Fibroblast of the conjunctiva (primary cell): ENCODE measurements at regions not wholly inside any gene's neighbourhood (a gene's known extent, or its start where the extent isn't known, plus 50 kb on each side); places are given as distances from the start of the nearest gene placed in this dataset.

Source experiments
- DNase-seq: peaks from one replicate; pipeline ENCODE4 v3.0.0-alpha.2; 2010; ENCODE audit warnings: low read depth

DNA sequence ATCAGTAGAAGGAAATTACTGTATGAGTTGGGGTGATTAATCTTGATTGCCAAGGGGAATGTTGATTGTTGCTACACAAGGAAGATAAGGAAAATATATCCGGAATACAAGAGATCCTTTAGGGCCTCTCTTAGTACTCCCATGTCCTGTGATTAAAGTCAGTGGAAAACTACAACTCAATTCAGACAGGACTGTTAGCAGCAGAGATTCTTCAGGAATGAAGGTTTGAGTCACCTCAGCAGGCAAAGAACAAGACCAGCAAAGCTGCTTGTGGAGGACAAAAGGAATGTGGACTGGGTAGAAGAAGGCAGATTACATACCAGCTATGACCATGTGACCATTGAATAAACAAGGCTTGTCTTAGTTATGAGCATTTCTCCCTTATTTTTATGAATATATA lies 478.2 kb downstream of the BUD13 start:
- DNase-seq, result no peak

DNA sequence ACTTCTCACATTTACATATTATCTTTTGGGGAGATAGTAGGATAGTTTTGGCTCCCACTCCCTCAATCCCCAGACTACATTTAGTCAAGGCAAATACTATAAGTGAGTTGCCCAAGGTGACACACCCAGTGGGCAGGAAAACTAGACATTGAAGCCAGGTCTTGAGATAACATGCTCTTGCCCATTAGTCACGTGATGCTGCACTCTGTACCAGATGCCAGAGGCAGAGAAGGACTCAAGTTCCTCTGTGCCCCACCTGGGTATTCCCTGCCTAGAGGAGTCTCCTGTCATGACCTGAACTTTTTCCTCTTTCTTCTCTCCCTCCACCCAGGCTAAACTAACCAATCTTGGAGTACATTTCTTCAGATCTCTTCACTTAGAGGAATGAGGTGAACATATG lies 484.9 kb downstream of the BUD13 start:
- no peak for DNase-seq

DNA sequence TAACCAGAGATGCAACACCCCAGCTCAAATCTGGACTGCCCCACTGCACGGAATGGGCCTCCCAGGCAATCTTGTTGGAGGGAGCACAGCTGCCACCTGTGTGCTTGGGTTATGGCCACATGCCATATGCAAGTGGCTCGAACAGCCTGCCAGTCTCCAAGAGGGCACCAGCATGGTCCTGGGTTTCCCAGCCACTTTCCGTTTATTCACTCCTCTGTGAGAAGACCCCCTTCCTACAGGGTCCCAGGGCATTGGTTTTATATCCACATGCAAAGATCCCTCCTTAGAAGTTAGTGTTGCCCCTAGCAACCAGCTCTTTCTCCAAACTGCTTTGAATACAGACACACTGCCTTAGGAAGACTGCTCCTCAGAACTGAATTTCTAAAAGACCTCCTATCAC lies 487.8 kb downstream of the BUD13 start:
- DNase-seq, result no peak

DNA sequence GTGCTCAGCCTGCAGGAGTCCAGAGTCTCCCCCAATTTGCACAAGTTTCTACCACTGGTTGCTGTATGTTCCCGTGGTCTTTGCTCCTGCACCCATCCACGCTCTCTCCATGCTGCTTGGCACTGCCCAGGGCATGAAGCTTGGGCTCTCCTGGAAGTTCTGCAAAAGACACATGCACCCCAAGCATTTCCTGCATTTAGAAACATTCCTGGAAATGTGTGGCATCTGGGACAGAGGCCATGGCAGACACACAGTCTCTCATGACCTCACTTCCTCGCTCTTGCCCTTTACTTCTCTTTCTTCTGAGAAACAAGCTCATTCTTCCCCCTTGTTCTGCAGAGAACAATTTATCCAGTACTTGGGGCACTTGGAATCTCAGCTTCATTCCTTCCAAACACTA lies 489.5 kb downstream of the BUD13 start:
- DNase-seq, result no peak

DNA sequence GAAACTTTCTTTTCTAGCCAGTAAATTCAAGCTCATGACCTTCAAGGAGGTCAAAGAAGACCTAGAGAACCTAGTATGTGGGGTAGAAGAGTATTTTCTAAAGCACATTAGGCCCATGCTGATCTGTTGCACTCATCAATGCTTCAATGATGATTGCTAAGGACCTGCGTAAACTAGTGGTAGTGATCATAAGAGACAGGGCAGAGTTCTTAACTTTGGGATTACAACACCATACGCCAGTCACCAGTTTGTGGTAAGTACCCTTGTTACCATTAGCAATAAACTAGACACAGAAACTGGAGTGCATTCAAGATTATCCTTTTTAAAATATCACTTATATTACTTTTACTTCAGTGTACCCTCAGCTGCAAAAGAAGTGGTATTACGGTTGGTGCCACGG lies 490.3 kb downstream of the BUD13 start:
- DNase-seq, result no peak

DNA sequence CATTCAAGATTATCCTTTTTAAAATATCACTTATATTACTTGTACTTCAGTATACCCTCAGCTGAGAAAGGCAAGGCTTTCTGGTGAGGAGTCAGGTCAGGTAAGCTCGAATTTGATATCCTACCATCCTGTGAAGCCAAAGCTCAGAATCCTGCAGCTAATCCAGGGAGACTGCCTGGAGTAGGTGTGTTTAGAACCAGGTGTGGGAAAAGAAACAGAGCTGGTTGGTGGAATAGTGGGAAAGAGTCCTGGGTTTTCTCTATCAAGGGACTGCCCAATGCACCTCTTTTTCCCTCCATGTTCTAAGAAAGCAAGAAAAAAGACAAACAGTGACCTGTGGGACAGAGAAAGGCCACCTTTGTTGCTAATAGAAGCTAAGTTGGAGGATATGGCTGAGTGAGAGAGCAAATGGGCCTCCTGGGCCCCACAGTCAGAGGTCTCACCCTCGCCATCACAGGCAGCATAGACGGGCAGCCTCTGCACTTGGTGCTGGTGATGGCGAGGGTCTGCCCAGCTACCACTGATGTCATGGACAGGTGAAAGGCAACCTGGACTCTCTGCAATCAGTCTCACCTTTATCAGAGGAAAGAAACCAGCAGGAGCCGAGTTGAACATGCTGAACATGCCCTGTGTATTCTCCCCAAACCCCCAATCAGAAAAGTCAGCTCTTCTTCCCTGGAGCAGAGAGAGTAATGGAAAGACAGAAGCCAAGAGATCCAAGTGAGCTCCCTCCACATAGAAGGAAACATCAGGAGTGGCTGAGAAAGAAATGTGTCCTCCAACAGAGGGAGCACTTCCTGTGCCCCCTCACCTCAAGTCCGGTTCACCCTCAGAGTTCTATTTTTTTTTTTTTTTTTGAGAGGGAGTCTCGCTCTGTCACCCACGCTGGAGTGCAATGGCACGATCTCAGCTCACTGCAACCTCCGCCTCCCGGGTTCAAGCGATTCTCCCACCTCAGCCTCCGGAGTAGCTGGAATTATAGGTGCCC lies 491.3 kb downstream of the BUD13 start:
- DNase-seq, result no peak

DNA sequence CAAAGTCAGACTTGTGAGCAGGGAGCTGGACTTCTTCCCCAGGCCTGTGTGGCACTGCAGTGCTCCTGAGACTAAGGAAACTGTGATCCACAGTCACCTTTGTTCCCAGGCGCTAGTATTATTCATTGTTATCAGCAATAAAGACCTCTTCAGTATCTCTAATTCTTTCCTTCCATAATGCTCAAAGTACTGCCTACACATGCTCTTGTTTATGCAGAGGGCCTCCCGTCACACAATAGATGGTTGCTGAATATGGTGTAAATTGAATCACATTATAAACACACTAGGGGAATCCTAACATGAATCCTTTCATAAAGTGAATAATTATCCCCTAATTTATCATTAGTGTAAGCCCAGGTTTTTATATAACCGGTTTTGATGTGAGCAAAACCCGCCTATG lies 493.3 kb downstream of the BUD13 start:
- DNase-seq, result no peak

DNA sequence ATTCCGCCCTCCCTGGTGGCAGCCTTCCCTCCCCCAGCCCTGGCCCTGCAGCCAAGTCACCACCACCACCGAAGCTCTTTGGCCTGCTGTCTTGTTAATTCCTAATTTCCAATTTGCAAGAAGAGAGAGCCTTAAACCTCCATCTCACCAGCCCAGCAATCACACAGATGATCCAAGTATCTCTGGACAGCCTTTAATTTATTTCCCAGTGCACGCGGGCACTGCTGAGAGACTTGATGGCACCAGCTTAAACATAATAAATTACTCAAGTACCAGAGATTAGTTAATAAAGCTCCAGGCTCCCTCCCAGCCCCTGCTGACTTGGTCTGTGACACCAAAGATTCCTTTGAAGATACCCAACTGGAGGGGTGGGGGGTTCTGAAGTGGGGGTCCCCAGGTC lies 494.7 kb downstream of the BUD13 start:
- DNase-seq, result no peak

DNA sequence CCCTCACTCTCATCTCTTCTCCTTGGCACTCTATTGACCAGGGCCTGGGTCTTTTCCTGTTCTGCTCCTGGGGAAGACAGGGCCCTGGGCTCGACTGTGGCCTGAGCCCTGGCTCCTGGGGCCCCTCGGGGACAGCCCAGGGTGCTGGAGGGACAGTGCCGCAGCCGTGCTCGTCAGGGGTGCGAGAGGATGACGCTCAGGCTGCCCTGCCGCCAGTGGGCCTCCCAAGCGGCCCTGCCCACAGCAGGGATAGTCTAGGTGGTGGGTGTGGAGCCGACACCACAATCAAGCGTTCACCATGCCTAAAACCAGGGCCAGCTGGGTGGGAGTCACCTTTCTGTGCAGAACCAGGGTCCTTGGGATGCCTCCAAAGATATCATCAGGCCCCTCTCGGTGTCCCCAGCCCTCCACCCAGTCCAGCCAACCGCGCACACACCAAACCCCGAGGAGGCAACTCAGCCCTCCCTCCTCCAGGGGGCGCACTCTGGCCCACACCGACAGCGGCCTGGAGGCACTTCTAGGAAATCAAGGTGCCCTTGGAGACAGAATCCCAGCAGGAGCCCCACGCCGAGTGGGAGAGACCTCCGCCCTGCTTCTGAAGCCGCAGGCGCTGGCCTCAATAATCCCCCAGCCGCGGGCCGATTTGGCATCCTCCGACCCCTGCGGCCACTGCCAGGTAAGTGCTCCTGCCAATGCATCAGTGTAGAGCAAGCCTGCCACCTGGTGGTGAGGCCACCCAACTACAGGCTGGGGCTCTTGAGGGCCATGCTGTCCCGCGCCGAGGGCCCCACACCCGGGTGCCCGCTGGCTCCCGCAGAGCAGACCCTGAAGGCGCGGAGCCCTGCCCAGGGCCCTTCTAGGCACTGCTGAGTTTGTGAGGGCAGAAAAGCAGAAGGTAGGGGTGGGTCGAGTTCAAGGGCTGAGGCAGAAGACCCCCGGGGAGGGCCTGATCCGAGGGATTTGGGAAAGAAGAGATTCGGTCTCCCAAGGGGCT lies 496.4 kb downstream of the BUD13 start:
- DNase-seq, result peak; percentile 14

DNA sequence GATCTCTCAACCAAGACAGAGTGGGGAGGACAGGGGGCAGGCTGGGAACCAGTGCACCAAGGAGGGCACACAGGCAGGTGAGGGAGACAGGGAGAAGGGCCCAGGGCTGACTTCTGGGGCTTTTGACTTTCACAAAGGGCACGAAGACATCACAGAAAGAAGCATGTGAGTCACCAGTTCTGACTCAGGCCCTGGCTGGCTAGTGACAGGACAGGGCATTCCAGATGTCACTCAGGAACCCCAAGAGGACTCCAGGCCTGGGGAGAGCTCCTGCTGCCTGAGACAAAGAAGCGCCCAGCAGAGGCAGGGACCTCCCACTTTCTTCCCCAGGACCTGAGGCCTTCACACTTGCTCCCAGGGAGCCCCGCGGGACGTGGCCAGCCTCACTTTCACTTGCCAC lies 497.2 kb downstream of the BUD13 start:
- no peak for DNase-seq

DNA sequence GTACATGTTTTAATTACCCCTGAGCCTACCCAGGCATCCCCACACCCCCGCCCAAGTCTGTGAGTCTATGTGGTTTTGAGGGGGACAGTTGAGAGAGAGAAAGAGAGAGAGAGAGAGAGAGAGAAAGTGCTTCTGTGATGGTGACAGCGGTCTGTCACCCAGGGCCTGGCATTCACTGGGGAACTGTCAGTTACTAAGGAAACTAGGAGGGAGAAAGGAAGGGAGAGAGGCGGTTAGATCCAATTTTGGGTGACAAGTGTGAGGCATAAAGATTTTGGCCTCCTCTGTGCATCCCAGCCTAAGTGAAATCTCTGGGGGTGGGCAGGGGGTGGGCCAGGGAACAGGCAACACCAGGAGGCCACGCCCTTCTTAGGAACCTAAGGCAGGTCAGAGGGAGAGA lies 498.3 kb downstream of the BUD13 start:
- DNase-seq, result no peak

DNA sequence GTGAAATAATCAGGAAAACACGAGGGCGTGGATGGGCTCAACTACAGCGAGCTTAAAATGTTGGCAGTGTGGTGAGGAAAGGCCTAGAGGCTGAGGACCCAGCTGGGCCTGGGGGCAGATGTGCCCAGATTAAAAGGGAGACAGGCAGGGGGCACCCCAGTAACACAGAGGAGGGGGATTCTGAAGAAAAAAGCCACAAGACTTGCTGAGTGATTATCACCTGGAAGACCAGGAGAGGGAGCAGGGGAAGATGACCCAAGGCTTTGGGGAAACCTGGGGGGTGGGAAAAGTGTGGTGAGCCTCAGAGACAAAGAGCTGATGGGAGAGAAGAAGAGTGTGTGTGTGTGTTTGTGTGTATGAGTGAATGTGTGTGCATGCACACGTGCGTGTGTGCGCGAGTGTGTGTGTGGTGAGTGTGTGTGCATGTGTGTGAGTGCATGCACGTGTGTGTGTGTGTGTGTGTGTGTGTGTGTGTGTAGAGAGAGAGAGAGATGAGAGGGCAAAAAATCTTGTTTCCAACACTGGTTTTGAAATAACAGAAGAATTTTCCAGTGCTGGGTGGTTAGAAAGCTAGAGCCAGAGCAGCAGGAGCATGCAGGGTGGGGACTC lies 500.5 kb downstream of the BUD13 start:
- no peak for DNase-seq

DNA sequence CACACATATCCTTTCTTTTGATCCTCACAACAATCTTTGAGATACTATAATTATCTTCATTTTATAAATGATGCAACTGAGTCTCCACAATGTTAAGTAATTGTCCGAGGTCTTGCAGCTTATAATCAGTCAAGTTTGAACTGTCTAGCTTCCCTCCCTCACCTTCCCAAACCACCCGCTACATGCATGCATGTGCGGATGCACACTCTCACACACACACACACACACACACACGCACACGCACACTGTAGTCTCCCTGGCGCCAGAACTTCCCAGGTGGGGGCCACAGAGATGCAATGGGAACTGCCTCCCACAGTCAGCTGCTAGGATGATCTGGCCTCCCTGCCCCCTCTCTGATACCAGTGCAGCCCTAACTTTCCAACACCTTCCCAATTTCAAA lies 501.3 kb downstream of the BUD13 start:
- no peak for DNase-seq

DNA sequence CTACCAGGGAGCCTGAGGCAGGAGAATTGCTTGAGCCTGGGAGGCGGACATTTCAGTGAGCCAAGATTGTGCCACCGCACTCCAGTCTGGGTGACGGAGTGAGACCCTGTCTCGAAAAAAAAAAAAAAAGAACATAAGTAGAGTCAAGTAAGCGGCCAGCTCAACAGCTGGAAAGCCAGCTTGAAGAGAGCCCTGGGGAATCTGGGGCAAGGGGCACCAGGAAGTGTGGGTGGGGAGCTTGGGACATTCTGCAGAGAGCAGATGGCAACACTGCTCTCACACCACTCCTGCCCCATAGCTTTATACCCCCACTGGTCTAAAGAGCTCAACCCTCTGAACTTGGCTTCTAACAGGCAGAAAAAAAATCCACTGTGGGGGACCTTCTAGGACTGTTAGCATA lies 505.6 kb downstream of the BUD13 start:
- DNase-seq, result no peak

DNA sequence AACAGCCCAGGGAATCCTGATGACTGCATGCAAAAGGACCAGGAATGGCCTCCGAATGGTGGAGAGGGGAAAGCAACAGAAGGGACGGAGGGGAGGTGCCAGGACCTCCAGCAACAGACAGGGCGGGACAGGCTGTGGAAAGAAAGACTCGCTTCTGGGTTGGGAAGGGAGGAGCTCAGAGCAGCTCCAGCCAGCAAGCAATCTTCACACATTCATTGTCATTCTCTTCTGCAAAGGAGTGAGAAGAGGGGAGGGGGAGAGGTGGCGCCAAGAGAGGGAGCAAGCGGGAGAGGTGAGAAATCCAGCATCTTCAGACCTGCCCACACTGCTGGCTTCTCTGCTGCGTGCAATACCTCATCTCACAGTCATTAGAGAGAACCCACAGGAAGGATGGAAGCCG lies 509.0 kb downstream of the BUD13 start:
- DNase-seq, result no peak

DNA sequence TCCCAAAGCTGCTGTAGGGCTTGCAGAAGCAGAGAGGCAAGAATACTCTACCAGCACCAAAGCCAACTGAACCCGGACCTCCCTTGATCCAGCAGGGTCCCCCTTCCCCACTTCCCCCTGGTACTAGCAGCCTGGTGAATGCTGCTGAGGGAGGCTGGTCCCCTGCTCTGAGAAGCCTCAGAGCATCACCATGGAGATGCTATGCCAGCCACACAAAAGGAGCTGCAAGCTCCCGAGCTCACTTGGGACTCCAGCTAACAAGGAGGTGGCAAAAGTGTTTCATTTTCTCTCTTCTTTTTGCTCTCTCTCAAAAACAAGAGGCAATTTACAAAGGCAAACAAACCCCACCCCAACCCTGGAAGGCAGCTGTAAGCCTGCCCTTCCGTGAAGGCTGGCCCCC lies 509.8 kb downstream of the BUD13 start:
- no peak for DNase-seq

DNA sequence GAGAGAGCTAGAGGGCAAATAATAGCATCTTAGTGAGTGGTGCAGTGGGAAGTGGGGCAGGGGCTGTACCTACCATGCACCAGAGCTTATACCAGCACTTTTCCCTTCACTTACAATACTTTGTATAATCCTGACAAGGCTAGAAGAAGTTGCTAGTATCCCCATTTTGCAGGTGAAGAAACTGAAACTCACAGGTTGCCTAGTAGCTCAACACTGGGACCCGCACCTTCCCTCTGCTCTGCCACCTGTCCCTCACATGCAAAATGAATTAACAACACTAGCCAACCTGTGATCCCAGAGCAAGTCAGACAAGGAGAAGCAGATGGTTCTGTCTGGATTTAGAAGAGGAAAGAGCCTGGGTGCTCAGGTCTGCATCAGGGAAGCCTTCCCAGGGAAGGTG lies 510.4 kb downstream of the BUD13 start:
- DNase-seq, result no peak

DNA sequence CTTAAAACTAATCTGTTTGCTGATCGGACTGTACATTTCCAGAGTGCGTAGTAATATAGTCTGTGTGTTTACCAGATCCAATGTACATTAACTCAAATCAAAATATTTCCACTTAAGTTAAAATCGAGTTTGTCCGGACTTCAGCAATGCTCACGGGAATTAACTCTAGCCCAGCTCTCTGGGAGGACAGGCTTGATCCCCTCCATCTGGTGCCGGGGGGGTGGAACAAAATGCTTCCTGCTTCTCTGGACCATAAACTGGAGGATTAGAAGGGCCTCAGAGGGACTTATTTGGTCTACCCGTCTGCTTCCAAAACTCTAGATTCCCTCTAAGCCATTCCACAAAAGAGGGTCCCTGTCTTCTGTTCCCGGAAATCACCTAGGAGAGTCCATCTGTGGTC lies 511.2 kb downstream of the BUD13 start:
- DNase-seq, result no peak

DNA sequence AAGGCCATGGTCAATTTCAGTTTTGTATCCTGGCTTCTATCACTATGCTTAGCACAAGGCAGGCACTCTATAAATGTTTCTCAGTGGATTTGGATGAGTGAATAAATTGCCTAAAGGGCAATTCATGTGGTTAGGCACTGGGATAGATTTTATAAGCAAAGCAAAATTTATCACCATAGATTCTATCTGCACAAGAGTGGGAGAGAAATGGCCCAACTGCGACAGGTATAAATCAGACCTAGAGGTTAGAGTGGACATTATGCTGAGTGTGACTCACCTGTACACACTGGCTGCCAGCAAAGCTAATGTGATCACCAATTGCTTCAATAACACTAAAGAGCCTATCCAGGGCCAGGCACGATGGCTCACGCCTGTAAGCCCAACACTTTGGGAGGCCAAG lies 514.0 kb downstream of the BUD13 start:
- DNase-seq, result no peak

DNA sequence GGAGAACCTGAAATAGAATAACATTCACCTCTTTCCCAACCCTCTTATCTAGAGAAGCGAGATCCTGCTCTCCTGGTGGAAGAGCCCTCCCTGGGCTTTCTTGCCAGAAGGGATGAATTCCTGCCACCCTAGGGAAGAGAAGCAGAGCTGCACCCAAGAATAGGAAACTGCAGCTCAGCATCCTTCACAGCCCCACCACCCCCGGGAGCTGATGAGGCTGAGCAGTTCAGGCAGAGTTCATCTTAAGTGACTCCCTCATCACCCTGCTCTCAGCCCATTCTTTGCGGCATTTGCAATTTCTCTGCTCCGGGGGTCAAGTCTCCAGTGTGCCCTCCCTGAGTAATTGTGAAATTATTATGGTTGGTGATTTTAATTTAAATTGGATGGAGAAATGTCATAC lies 514.9 kb downstream of the BUD13 start:
- no peak for DNase-seq

DNA sequence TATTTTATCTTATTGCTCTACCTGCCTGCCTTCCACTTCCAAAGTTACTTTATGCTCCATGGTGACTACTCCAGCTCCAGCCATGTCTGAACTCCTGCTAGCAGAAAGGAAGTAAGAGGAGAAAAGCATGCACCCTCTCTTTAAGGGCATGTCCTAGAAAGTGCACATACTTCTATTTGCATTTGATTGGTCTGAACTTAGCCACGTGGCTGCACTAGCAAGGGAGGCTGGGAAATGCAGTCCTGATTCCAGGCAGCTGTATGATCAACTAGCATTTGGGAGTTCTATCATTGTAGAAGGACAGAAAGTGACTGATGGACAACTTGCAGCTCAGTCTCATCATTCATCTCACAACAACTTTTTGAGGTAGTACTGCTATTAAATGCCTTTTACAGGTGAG lies 515.7 kb downstream of the BUD13 start:
- no peak for DNase-seq

DNA sequence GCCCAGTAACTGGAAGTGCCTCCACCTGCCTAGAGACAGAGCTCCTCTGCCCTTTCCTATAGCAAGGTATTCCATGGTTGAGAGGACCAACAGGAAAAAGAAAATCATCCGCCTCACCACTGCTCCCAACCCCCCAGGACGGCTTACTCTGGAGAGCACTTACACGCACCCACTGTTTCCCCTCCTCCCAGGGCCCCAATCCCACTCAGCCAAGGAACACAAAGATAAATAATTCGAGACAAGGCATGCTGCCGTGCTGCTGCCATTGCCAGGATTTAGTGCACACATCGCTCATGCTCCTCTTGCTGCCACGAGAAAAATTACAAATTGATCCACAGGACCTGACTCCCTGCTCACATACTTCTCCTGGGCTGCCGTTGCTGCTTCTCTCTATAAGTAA lies 516.6 kb downstream of the BUD13 start:
- no peak for DNase-seq
